H1 (cell line): ENCODE measurements at regions not wholly inside any gene's neighbourhood (a gene's known extent, or its start where the extent isn't known, plus 50 kb on each side); places are given as distances from the start of the nearest gene placed in this dataset.

Experiments used
- CBX5 ChIP-seq: fragments of 300-800, 300-1000 bp; sonication (generic); IDR thresholded peaks from 2 replicates; pipeline ENCODE4 v1.7.1; 2016; ENCODE audit warnings: antibody characterized with exemption, low read length, low read depth
- EP300 ChIP-seq, 2 experiments: IDR thresholded peaks; 1 replicate in 1 of 2; 2 replicates in 1 of 2; pipeline ENCODE4 v1.6.1; 2011 to 2012; ENCODE audit warnings: low read depth in 2 of 2, low read length in 2 of 2, mild to moderate bottlenecking in 2 of 2, borderline replicate concordance in 1 of 2, inconsistent platforms in 1 of 2, moderate library complexity in 1 of 2

DNA sequence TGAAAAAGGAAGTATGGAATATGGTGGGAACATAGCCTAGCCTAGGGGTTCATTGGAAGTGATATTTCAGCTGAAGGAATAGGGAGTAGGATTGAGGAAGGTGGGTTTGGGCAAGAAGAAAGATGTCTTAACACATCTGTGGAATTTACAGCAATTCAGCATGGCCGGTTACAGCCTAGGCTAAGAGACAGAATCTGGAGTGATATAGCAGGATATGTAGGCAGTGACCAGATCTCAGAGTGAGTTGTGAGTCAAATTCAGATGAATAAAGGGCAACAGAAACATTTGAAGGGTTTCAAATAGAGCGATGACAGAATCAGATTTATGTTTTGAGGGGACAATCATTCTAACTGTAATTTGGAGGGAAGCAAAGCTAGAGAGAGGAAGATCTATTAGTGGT lies 199.0 kb upstream of the PRPS1L1 start (continued):
- TF ChIP-seq EP300 (IDR thresholded peaks at IDR 0.05; ENCODE audit: borderline replicate concordance in 1 of 2, low read depth in 2 of 2, low read length in 2 of 2): no peak
- no peak for TF ChIP-seq CBX5
